Activated naive CD8-positive, alpha-beta T cell treated with anti-CD3 and anti-CD28 coated beads, Interleukin-2, amount 50 U/mL, for 24 hours (primary cell): ENCODE measurements at regions not wholly inside any gene's neighbourhood (a gene's known extent, or its start where the extent isn't known, plus 50 kb on each side); places are given as distances from the start of the nearest gene placed in this dataset.

ENCODE experiments used
- ATAC-seq: fragments of 150-1000 bp; cut with Tn5 transposase; one replicate; pipeline ENCODE4 v1.10.0; 2021
- DNase-seq: peaks from one replicate; pipeline ENCODE4 v3.0.0; 2021
- H3K27ac Mint-ChIP-seq: one replicate; pipeline ENCODE4 v1.8.0; 2021; ENCODE audit warnings: mild to moderate bottlenecking, mixed read lengths
- H3K27me3 Mint-ChIP-seq: one replicate; pipeline ENCODE4 v1.8.0; 2021; ENCODE audit warnings: mixed read lengths
- H3K36me3 Mint-ChIP-seq: one replicate; pipeline ENCODE4 v1.8.0; 2021; ENCODE audit warnings: low read depth, mixed read lengths
- H3K4me1 Mint-ChIP-seq: one replicate; pipeline ENCODE4 v1.8.0; 2021; ENCODE audit warnings: mixed read lengths
- H3K4me3 Mint-ChIP-seq: one replicate; pipeline ENCODE4 v1.8.0; 2021; ENCODE audit warnings: mild to moderate bottlenecking, moderate library complexity, mixed read lengths
- H3K9me3 Mint-ChIP-seq: one replicate; pipeline ENCODE4 v1.8.0; 2021; ENCODE audit warnings: mixed read lengths

DNA sequence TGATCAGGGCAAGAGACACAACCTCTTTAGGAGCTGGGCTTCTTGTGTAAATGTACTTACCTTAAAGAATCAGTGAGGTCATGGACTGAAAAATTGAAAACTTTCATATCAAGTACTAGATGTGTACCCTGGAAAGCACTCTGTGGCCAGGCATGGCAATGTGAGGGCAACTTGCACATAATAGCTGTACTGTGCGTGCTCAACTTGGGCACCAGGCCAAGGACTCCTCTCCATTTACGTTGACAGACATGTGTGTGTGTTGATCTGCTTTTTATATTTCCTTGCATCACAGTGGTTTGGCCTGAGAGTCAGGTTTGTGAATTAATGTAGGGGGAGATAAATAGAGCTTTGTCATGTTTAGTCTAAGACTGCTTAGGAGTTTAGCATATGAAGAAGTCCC, 669.5 kb upstream of the REG3G start:
- H3K27me3 Mint-ChIP-seq = no peaks in the 10 kb centered on the region
- no peak for DNase-seq
- ATAC-seq = no peak
- no peaks in the 10 kb centered on the region for H3K36me3 Mint-ChIP-seq
- H3K4me1 Mint-ChIP-seq = no peaks in the 10 kb centered on the region
- H3K9me3 Mint-ChIP-seq = peaks cover 26% of the 10 kb centered on the region
- no peak overlapping the region for H3K27ac Mint-ChIP-seq
- no peak overlapping the region for H3K4me3 Mint-ChIP-seq

DNA sequence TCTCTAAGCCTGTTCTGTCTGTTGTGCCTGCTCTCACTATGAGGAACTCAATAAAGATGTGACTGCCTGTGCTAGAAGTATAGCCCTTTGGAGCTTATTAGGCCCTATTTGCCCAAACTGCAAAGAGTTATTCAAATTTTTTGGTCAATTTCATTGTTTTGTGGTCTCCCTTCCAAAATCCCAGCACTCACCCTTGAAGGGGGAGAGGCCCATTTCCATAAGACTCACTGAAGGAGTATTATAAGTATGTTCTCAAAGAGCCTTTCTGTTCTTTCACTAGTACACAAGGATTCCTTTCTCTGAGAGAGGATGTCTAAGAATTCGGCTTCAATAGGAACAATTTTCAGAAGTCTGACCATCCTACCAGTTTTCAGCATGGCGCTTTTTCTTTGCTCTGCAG, 641.9 kb upstream of the REG3G start:
- H3K27me3 Mint-ChIP-seq = no peaks in the 10 kb centered on the region
- no peak overlapping the region for H3K27ac Mint-ChIP-seq
- H3K36me3 Mint-ChIP-seq = no peaks in the 10 kb centered on the region
- ATAC-seq (no peak), DNase-seq (no peak)
- no peaks in the 10 kb centered on the region for H3K4me1 Mint-ChIP-seq
- no peak overlapping the region for H3K4me3 Mint-ChIP-seq
- peaks cover 21% of the 10 kb centered on the region for H3K9me3 Mint-ChIP-seq

DNA sequence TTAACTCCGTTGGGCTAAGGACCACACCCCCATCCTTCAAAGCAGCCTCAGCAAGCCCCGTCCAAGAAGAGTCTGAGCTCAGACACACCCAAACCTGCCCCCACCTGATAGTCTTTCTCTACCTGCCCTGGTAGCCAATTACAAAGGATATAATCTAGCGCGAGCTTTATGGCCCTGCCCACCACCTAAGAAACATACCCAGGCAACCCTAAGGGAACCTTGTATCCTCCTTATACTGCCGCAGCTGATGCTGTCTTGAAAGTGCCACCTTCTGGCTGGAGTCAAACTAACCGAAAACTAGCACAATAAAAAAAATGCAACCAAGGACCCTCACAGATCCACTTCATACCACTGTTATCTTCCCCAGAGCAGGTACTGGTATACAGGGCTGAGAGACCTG, 628.3 kb upstream of the REG3G start:
- Mint-ChIP-seq H3K36me3 (no peaks in the 10 kb centered on the region), H3K4me1 (no peaks in the 10 kb centered on the region), H3K4me3 (no peak overlapping the region), H3K9me3 (peaks cover 33% of the 10 kb centered on the region), H3K27me3 (no peaks in the 10 kb centered on the region), H3K27ac (no peak overlapping the region)
- DNase-seq (no peak), ATAC-seq (no peak)

DNA sequence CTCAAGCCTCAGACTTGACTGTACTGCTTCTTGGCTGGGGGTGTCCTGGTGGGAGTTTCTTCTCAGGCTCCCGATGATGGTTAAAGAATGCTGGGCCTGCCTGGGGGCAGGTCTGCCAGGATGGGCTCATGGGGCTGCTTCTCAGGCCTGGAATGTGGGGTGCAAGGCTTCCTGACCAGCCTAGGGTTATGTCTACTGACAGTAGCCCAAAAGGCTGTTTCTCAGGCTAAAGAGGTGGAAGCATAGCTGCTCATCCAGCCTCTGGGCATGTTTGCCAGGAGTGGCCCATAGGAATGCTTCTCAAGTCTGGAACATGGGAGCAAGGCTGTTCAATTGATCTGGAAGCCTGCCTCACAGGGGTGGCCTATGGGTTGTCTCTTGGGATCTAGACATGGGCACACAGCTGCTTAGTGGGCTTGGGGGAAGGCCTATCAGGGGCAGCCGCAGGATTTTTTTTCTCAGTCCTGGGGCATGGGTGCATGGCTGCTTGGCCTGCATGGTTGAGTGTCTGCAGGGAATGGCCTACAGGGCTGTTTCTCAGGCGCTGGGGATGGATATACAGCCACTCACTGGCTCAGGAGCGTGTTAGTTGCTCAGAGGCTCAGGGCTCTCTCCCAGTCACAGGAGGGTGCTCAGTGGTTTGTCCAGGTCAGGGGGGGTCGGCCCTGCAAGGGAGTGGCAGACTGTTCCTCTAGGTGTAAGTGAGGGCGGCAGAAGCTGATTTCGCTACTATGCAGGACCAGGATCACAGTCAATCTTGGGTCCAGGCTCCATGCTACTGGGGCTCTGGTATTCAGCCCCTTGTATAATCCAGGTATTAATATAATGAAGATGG, 617.3 kb upstream of the REG3G start:
- peaks cover 16% of the 10 kb centered on the region for H3K9me3 Mint-ChIP-seq
- no peaks in the 10 kb centered on the region for H3K36me3 Mint-ChIP-seq
- no peak overlapping the region for H3K27ac Mint-ChIP-seq
- no peak overlapping the region for H3K4me3 Mint-ChIP-seq
- no peaks in the 10 kb centered on the region for H3K4me1 Mint-ChIP-seq
- H3K27me3 Mint-ChIP-seq = no peaks in the 10 kb centered on the region
- no peak for DNase-seq
- ATAC-seq = no peak

DNA sequence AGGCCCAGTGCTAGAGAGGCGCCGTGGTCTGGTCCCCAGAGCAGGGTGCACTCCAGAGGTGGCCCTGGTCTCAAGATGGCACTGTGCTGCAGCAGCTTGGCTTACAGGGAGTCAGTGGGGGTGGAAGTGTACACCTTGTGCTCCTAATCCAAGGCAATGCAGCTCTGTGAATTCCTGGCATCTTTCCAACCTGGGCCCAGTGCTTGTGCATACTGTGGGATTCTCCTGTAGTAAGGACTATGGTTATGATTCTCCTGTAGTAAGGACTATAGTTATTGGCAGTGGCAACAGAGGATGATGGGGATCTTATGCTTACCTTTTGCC, 616.7 kb upstream of the REG3G start:
- no peak overlapping the region for H3K27ac Mint-ChIP-seq
- no peak for ATAC-seq
- no peak for DNase-seq
- no peaks in the 10 kb centered on the region for H3K36me3 Mint-ChIP-seq
- no peak overlapping the region for H3K4me3 Mint-ChIP-seq
- no peaks in the 10 kb centered on the region for H3K4me1 Mint-ChIP-seq
- peaks cover 16% of the 10 kb centered on the region for H3K9me3 Mint-ChIP-seq
- H3K27me3 Mint-ChIP-seq = no peaks in the 10 kb centered on the region

DNA sequence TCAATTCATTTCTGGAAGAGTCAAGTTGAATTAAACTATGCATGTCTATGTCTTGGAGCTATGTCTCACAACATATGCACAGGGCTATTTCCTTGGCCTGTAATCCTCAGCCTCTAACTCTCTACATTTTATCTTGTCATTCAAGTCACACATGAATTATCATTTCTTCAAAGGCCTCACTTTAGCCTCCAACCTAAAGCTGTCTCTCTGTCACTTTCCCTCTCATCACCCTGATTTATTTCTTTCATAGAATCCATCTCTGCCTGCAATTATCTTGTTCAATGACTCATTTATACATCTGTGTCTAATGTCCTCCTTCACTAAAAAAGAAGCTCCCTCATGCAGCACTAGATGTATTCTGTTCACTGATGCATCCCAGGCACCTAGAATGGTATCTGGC, 614.2 kb upstream of the REG3G start:
- H3K4me1 Mint-ChIP-seq = no peaks in the 10 kb centered on the region
- no peaks in the 10 kb centered on the region for H3K27me3 Mint-ChIP-seq
- DNase-seq (no peak), ATAC-seq (no peak)
- H3K4me3 Mint-ChIP-seq = no peak overlapping the region
- H3K27ac Mint-ChIP-seq = no peak overlapping the region
- no peaks in the 10 kb centered on the region for H3K36me3 Mint-ChIP-seq
- H3K9me3 Mint-ChIP-seq = peaks cover 13% of the 10 kb centered on the region

DNA sequence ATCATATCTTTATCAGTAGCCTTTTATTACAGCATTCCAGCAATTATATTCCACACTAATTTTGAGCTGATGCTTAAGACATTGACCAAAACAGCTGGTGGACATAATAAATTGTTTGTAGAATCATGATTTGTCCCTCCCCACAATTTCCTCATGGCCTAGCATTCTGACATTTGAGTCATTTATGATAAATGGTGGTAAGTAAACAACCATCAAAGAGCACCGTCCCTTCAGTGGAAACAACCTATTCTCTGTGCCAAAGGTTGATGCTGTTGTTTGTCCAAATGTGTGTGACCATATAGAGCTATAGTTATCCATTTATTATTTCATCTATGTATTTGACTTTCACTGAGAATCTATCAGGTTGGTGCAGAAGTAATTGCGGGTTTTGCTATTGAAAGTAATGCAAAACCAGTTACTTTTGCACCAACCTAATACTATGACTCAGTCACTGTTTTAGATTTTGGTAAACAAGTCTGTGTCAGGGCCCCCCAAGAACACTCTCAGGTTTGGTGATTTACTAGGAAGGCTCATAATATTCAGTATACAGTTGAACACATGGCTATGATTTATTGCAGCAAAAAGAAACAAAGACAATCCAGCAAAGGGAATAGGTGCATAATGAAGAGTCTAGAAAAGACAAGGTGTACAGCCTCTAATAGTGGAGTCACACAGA, 608.7 kb upstream of the REG3G start:
- no peaks in the 10 kb centered on the region for H3K27me3 Mint-ChIP-seq
- H3K27ac Mint-ChIP-seq = no peak overlapping the region
- no peaks in the 10 kb centered on the region for H3K4me1 Mint-ChIP-seq
- ATAC-seq (no peak), DNase-seq (no peak)
- H3K36me3 Mint-ChIP-seq = no peaks in the 10 kb centered on the region
- H3K9me3 Mint-ChIP-seq = peaks cover 11% of the 10 kb centered on the region
- no peak overlapping the region for H3K4me3 Mint-ChIP-seq

DNA sequence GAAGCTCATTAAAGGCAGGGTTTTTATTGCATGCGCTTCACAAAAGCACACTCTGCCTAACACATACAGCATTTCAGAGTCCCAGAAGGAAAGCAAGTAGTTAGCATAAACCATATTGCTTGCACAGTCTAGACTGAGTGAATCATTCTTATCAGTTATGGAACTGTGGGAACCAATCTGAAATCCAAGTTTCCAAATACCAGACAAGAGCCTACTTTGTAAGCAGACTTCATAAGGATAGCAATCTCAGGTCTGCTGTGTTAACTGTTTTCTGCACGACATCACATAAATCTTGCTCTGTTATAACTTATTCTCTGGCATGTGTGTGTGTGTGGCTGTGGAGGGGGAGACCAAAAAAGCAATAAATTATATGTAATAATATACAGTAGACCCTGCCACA, 608.1 kb upstream of the REG3G start:
- H3K27me3 Mint-ChIP-seq = no peaks in the 10 kb centered on the region
- no peak for ATAC-seq
- H3K4me3 Mint-ChIP-seq = no peak overlapping the region
- no peaks in the 10 kb centered on the region for H3K4me1 Mint-ChIP-seq
- H3K27ac Mint-ChIP-seq = no peak overlapping the region
- H3K36me3 Mint-ChIP-seq = no peaks in the 10 kb centered on the region
- H3K9me3 Mint-ChIP-seq = peaks cover 12% of the 10 kb centered on the region
- DNase-seq = no peak

DNA sequence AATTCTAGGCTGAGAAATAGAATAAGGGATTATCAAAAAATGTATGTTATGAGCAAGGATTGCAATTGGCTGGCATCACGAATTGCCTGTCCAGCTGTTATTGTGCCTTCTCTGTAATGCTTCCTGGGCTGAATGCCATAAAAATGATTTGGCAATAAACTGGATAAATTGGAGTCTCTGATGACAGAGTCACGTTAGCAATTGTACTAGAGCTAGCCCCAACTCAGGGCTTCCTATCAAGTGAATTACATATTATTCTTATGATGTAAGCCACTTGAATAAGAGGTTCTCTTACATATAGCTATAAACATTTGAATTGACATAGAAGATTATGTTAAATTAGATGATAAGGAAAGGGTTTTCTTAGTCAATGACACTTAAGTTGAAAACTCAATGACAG, 607.5 kb upstream of the REG3G start:
- ATAC-seq (no peak), DNase-seq (no peak)
- no peaks in the 10 kb centered on the region for H3K4me1 Mint-ChIP-seq
- no peaks in the 10 kb centered on the region for H3K36me3 Mint-ChIP-seq
- H3K27ac Mint-ChIP-seq = no peak overlapping the region
- H3K4me3 Mint-ChIP-seq = no peak overlapping the region
- peaks cover 12% of the 10 kb centered on the region for H3K9me3 Mint-ChIP-seq
- no peaks in the 10 kb centered on the region for H3K27me3 Mint-ChIP-seq

DNA sequence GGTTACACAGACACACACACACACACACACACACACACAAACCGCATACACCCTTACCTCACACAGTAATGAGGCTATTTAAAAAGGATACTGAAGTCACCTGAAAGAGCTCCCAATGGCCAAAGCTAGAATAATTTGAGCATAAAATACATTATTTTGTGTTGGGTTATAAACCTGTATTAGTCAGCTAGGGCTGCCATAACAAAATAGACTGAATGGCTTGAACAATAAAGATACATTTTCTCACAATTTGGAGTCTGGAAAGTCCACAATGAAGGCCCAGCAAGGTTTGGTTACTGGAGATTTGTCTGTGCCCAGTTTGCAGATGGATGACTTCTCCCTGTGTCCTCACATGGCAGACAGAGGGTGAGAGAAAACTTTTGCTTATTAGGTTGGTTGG, 605.4 kb upstream of the REG3G start:
- no peak for ATAC-seq
- H3K9me3 Mint-ChIP-seq = peaks cover 12% of the 10 kb centered on the region

DNA sequence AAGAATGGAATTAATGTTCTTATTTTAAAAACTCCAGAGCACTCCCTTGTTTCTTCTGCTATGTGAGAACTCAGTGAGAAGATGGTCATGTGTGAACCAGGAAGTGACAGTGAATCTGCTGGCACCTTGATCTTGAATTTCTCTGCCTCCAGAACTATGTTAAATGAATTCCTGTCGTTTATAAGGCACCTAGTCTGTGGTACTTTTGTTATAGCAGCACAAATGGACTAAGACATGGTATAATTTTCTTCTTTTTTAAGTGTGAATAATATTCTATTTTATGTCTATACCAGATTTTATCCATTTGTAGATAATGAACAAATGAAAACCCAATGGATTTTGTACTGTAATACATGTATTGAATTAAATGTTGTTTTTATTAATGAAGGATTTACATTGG, 601.9 kb upstream of the REG3G start:
- no peaks in the 10 kb centered on the region for H3K36me3 Mint-ChIP-seq
- no peak overlapping the region for H3K4me3 Mint-ChIP-seq

More for the DNA sequence above, 605.4 kb upstream of the REG3G start:
- Mint-ChIP-seq H3K4me3 (no peak overlapping the region), H3K4me1 (no peaks in the 10 kb centered on the region), H3K27ac (no peak overlapping the region), H3K27me3 (no peaks in the 10 kb centered on the region), H3K36me3 (no peaks in the 10 kb centered on the region)
- no peak for DNase-seq

DNA sequence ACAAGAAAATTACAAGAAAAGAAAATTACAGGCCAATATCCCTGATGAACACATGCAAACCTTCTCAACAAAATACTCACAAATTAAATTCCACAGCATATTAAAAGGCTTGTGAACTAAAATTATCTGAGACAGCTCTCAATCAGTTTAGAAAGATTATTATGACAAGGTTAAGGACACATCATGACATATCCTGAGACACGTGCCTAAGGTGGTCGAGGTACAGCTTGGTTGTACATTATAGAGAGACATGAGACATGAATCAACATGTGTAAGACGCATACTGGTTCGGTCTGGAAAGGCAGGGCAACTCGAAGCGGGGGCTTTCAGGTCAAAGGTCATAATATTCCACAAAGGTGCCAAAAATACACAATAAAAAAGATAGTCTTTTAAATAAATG, 598.3 kb upstream of the REG3G start:
- ATAC-seq = no peak
- Mint-ChIP-seq H3K4me1 (no peaks in the 10 kb centered on the region), H3K9me3 (peaks cover 10% of the 10 kb centered on the region), H3K36me3 (no peaks in the 10 kb centered on the region), H3K27me3 (no peaks in the 10 kb centered on the region), H3K27ac (no peak overlapping the region), H3K4me3 (no peak overlapping the region)
- no peak for DNase-seq

More for the DNA sequence above, 601.9 kb upstream of the REG3G start:
- Mint-ChIP-seq H3K27ac (no peak overlapping the region), H3K27me3 (no peaks in the 10 kb centered on the region), H3K9me3 (peaks cover 18% of the 10 kb centered on the region), H3K4me1 (no peaks in the 10 kb centered on the region)
- ATAC-seq (no peak), DNase-seq (no peak)

DNA sequence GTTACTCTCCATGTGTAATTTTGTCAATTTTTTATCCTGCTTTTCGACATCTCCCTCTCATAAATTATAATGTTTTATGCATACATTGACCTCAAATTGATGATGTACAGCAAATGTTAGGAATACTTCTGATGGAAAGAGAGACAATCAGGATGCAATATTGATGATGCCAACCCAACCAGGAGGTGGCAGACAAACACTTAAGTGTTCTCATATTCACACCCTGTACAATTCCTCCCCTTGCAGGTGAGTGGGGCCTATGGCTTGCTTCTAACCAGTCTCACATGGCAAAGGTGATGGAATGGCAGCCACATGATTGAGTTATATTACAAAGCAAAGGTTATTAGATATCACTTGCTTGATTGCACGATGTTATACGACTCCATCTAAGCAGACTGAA, 594.3 kb upstream of the REG3G start:
- Mint-ChIP-seq H3K27me3 (no peaks in the 10 kb centered on the region), H3K27ac (no peak overlapping the region), H3K4me3 (no peak overlapping the region), H3K9me3 (peaks cover 13% of the 10 kb centered on the region), H3K4me1 (no peaks in the 10 kb centered on the region), H3K36me3 (no peaks in the 10 kb centered on the region)
- no peak for DNase-seq
- ATAC-seq = no peak

DNA sequence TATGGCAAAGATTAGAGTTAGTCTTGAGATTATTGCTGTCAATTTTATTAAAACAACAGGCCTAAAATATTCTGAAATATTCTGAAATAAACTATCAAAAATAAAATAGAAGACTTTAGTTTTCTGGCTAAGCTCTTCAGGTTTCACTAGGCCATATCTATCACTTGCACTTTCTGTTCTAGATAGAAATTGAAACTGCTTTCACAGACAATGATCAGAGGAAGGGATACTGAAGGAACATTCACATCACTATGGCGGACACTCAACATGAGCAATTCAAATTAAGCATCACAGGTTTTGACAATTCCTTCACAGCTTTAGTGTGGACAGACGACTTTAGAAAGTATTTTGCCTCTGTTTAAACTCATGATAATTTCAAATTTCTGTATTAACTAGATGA, 586.4 kb upstream of the REG3G start:
- Mint-ChIP-seq H3K27me3 (no peaks in the 10 kb centered on the region), H3K4me1 (no peaks in the 10 kb centered on the region), H3K27ac (no peak overlapping the region), H3K4me3 (no peak overlapping the region), H3K9me3 (peaks cover 22% of the 10 kb centered on the region), H3K36me3 (no peaks in the 10 kb centered on the region)
- no peak for DNase-seq
- no peak for ATAC-seq

DNA sequence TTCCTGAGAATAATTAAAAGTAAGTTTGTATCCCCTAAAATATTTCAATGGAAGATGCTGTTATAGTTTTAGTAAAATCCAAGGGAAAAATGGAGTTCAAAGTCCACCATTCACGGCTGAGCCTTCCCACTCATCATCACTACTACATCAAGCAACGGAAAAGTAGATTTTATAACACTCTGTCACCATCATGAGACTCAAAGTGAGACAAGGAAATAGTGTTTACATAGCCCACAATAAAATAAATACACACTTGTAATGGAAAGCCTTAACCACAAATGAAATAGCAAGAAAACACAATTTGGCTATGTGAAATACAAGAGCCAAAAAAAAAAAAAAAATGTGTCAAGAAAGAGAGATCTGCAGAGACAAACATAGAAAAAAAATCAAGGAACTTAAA, 569.9 kb upstream of the REG3G start:
- no peak for DNase-seq
- no peaks in the 10 kb centered on the region for H3K27me3 Mint-ChIP-seq
- H3K4me1 Mint-ChIP-seq = no peaks in the 10 kb centered on the region
- ATAC-seq = no peak
- no peaks in the 10 kb centered on the region for H3K36me3 Mint-ChIP-seq
- H3K9me3 Mint-ChIP-seq = peaks cover 20% of the 10 kb centered on the region
- no peak overlapping the region for H3K27ac Mint-ChIP-seq
- no peak overlapping the region for H3K4me3 Mint-ChIP-seq
